WERI-Rb-1 (cell line): ENCODE measurements at regions not wholly inside any gene's neighbourhood (a gene's known extent, or its start where the extent isn't known, plus 50 kb on each side); places are given as distances from the start of the nearest gene placed in this dataset.

ENCODE experiments used
- DNase-seq: peaks from one replicate; pipeline ENCODE4 v3.0.0-alpha.2; 2020
- H3K27ac ChIP-seq: fragments of 250-450 bp; sonication (Bioruptor Pico); 2 replicates; pipeline ENCODE4 v1.5.1; 2020; ENCODE audit warnings: mild to moderate bottlenecking, moderate library complexity
- H3K27me3 ChIP-seq: fragments of 250-450 bp; sonication (Bioruptor Pico); 2 replicates; pipeline ENCODE4 v1.5.1; 2021; ENCODE audit warnings: mild to moderate bottlenecking, low read depth, moderate library complexity; ENCODE audit not compliant: insufficient read depth, severe bottlenecking
- H3K36me3 ChIP-seq: fragments of 250-450 bp; sonication (Bioruptor Pico); 2 replicates; pipeline ENCODE4 v1.5.1; 2020; ENCODE audit warnings: mild to moderate bottlenecking, moderate library complexity
- H3K4me3 ChIP-seq: 2 replicates; pipeline ENCODE4 v1.5.1; 2011; ENCODE audit warnings: low read depth, mild to moderate bottlenecking, control low read depth, low read length
- H3K9me3 ChIP-seq: fragments of 250-450 bp; sonication (Bioruptor Pico); 2 replicates; pipeline ENCODE4 v1.5.1; 2021; ENCODE audit warnings: mild to moderate bottlenecking, moderate library complexity; ENCODE audit not compliant: severe bottlenecking
- CTCF ChIP-seq: IDR thresholded peaks from 2 replicates; pipeline ENCODE4 v1.5.1; 2011; ENCODE audit warnings: low read depth, mild to moderate bottlenecking, control low read depth, inconsistent platforms, low read length

GRCh38 chr1:194517567-194517966 lies 1331.2 kb upstream of the B3GALT2 start:
- H3K27me3 ChIP-seq = no peaks in the 10 kb centered on the region
- H3K4me3 ChIP-seq = no peak overlapping the region
- H3K9me3 ChIP-seq = no peaks in the 10 kb centered on the region
- H3K36me3 ChIP-seq = no peaks in the 10 kb centered on the region
- H3K27ac ChIP-seq = no peak overlapping the region
- no peak for TF ChIP-seq CTCF
- DNase-seq = no peak

GRCh38 chr1:194515916-194516315 lies 1329.5 kb upstream of the B3GALT2 start:
- H3K27ac ChIP-seq = no peak overlapping the region
- H3K36me3 ChIP-seq = no peaks in the 10 kb centered on the region
- H3K27me3 ChIP-seq = no peaks in the 10 kb centered on the region
- DNase-seq = no peak
- TF ChIP-seq CTCF = no peak
- no peaks in the 10 kb centered on the region for H3K9me3 ChIP-seq
- H3K4me3 ChIP-seq = no peak overlapping the region

- no peak overlapping the region for H3K27ac ChIP-seq
- H3K36me3 ChIP-seq = no peaks in the 10 kb centered on the region
- no peak for DNase-seq
- TF ChIP-seq CTCF = no peak
- no peak overlapping the region for H3K4me3 ChIP-seq
- H3K9me3 ChIP-seq = peaks cover 6% of the 10 kb centered on the region
- H3K27me3 ChIP-seq = no peaks in the 10 kb centered on the region
These were observed 1326.5 kb upstream of the B3GALT2 start for GRCh38 chr1:194512957-194513356.

DNA sequence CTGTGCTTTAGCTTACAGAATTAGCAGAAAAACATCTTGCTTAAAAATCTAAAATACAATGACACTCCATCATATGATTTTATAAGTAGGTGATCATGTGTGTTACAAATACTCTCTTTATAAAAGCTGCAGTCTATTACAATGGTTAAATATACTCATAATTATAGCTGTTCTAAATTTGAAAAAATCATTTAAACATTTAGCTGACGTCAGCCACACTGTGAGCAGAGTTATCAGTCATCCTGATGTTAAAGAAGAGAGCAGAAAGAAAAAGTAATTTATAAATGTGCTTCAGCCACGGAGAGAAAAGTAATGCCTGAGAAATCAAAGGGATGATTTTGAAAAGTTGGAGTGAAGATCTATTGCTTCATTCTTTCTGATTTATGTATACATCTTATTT lies 1325.9 kb upstream of the B3GALT2 start:
- Histone ChIP-seq H3K36me3 (no peaks in the 10 kb centered on the region), H3K27ac (no peak overlapping the region), H3K9me3 (peaks cover 6% of the 10 kb centered on the region), H3K4me3 (no peak overlapping the region), H3K27me3 (no peaks in the 10 kb centered on the region)
- no peak for TF ChIP-seq CTCF
- no peak for DNase-seq

DNA sequence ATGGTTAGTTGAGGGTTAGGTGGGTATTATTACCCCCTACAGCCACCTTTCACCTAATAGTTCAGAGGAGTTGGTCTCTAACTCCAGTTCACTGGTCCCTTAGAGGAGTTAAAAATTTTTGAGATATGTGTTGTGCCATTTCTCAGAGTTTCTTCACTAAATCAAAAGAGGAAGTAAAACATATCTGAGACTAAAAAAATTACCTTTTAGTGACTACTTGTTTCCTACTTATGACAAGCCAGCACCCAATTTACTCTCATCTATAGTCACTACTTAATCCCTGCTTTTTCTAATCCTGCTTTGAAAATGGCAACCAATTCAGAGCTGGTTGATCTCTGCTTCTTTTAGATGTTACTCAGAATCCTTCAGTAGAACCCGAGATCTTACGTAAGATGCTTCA lies 1316.8 kb upstream of the B3GALT2 start:
- TF ChIP-seq CTCF = no peak

DNA sequence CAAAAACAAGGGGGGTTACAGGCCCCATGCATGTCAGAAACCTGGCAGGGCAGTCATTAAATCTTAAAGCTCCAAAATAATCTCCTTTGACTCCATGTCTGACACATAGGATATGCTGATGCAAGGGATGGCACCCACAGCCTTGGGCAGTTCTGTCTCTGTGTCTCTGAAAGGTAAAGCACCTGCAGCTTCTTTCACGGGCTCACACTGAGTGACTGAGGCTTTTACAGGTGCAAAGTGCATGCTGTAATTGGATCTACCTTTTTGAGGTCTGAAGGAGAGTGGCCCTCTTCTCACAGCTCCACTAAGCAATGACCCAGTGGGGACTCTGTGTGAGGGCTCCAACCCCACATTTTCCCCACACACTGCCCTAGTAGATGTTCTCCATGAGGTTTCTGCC lies 1309.0 kb upstream of the B3GALT2 start:
- DNase-seq = no peak
- Histone ChIP-seq H3K27me3 (no peaks in the 10 kb centered on the region), H3K27ac (no peak overlapping the region), H3K9me3 (peaks cover 2% of the 10 kb centered on the region), H3K36me3 (no peaks in the 10 kb centered on the region), H3K4me3 (no peak overlapping the region)
- TF ChIP-seq CTCF = no peak

More for the DNA sequence above, 1316.8 kb upstream of the B3GALT2 start:
- DNase-seq = no peak
- no peak overlapping the region for H3K4me3 ChIP-seq
- H3K27ac ChIP-seq = no peak overlapping the region
- H3K9me3 ChIP-seq = no peaks in the 10 kb centered on the region
- no peaks in the 10 kb centered on the region for H3K27me3 ChIP-seq
- no peaks in the 10 kb centered on the region for H3K36me3 ChIP-seq
